HK-2 (cell line): ENCODE measurements at regions not wholly inside any gene's neighbourhood (a gene's known extent, or its start where the extent isn't known, plus 50 kb on each side); places are given as distances from the start of the nearest gene placed in this dataset.
"Not testable (repeated sequence)": the region's sequence is repeated elsewhere in the genome, so short reads cannot be mapped to it uniquely, and the experiment has no call there.

Source experiments
- DNase-seq: peaks from one replicate; pipeline ENCODE4 v3.0.0-alpha.2; 2018; ENCODE audit not compliant: unreplicated experiment

DNA sequence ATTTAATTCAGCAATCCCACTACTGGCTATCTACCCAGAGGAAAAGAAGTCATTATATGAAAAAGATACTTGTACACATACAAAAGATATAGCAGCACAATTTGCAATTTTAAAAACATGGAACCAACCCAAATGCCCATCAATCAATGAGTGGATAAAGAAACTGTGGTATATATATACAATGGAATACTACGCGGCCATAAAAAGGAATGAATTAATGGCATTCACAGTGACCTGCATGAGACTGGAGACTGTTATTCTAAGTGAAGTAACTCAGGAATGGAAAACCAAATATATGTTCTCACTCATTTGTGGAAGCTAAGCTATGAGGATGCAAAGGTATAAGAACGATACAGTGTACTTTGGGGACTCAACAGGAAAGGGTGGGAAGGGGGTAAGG is 102.8 kb upstream of the KCNMA1 start:
- not testable (repeated sequence) for DNase-seq

DNA sequence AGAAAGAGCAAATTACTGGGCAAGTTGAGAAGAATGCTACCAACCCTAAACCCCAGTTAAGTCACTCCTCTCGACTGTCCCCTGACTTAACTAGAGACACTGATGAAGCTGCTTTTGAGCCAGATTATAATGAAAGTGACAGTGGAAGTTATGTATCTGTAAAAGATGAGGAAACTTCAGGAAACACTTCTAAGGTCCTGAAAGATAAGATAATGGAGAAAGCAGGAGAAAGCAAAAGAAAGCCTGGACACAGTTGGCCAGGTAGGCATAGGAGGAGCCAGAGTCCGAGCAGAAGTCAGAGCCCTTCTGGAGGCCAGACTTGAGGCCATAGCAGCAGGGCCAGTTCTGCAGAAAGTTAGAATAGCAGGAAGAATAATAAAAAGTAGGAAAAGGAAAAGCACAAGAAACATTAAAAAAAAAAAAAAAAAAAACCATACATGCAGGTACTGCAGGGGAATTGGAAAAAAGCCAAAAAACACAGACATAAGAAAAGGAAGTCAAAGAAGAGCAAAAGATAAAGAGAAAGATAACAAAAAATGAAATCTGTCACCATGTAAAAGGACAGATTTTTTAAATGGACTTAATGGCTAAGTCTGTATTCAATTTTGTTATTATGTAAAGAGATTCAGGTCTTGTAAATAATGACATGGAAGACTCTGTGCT is 101.0 kb upstream of the KCNMA1 start:
- no peak for DNase-seq

DNA sequence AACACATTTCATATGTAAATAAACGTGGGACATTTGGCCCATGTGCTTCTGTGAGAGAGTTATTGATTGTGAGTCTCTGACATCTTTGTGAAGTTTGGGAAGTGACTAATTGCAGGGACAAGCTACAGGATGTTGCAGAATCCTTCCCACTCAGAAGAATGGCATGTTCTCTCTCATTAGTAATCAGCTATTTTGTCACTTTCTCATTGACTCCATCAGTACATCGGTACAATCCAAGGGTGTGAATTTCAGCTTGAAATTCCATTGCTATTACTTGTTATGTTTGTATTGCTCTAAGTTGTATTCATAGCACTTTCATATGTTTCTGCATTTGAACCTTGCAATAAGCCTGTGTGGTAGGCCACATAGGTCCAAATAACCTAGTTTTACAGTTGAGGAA is 100.0 kb upstream of the KCNMA1 start:
- peak; percentile 13 for DNase-seq

DNA sequence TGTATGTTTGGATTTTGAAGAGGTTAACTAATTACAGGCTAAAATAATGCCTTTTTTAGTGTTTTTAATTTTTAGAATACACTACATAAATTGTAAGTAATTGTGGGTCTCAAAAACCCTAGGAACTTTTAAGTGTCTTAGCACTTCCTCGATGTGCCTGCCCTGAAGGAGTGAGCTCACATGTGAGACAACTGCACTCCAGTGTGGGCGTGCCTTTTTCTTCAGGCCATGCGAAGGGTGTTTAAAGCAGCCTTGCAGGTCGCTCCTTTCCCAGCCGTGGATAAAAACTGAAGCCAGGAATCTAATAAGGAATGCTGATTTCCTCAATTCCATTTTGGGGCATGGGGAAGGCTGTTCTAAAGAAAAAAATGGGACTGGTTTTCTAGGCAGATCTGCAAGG is 97.5 kb upstream of the KCNMA1 start:
- DNase-seq, result not testable (repeated sequence)

DNA sequence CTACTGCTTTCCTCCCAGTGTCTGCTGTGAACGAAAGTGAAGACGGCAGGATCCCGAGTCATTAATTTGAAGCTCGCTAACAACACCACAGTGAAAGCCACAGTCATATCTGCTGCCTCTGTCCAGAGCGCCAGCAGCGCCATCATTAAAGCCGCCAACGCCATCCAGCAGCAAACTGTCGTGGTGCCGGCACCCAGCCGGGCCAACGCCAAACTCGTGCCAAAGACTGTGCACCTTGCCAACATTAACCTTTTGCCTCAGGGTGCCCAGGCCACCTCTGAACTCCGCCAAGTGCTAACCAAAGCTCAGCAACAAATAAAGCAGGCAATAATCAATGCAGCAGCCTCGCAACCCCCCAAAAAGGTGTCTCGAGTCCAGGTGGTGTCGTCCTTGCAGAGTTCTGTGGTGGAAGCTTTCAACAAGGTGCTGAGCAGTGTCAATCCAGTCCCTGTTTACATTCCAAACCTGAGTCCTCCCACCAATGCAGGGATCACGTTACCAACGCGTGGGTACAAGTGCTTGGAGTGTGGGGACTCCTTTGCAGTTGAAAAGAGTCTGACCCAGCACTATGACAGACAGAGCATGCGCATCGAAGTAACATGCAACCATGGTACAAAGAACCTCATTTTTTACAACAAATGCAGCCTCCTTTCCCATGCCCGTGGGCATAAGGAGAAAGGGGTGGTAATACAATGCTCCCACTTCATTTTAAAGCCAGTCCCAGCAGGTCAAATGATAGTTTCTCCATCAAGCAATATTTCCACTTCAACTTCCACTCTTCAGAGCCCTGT is 94.8 kb upstream of the KCNMA1 start:
- DNase-seq, result no peak

DNA sequence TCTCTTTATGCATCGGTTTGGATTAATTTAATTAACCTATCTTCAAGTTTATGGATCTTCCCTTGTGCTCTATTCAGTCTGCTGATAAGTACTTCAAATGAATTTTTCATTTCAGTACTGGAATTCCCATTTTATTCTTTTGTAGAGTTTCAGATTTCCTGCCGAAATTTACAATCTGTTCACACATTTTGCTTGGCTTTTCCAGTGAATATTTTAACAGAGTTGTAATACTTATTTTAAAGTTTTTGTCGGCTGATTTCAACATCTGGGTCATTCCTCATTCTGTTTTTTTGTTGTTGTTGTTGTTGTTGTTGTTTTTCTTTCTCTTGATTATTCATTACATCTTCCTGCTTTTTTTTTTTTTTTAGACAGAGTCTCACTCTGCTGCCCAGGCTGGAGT is 89.9 kb upstream of the KCNMA1 start:
- DNase-seq, result no peak

DNA sequence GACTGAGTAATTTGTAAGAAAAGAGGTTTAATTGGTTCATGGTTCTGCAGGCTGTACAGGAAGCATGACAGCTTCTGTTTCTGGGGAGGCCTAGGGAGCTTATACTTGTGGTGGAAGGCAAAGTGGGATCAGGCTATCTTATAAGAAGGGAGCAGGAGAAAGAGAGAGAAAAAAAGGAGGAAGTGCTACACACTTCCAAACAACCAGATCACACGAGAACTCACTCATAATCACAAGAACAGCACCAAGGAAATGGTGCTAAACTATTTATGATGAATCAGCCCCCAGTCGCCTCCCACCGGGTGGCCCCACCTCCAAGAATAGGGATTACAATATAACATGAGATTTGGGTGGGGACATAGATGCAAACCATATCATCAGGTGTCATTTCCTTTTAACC is 89.1 kb upstream of the KCNMA1 start:
- DNase-seq, result no peak

DNA sequence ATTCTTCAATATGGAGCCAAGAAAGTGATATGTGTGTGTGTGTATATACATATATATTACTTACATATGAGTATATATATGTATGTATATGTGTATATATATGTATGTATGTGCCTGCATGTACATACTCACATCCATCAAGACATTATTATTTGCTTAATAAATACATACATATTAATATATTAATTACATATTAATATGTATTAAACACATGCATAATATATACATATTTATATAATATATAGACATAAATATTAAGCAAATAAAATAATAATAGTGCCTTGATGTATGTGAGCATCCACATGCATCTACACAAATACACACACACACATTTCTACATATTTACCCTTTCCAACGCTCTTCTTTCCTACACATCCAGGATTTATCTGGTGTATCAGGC is 88.7 kb upstream of the KCNMA1 start:
- no peak for DNase-seq

DNA sequence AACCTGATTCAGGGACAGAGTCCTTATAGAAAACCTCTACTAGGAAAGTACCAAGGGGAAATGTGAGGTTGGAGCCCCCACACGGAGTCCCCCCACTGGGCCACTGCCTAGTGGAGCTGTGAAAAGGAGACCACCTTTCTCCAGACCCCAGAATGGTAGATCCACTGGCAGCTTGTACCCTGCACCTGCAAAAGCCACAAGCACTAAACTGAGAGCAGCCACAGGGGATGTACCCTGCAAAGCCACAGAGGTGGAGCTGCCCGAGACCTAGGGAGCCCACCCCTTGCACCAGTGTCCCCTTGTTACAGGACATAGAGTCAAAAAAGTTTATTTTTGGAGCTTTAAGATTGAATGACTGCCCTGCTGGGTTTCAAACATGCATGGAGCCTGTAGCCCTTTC is 87.2 kb upstream of the KCNMA1 start:
- no peak for DNase-seq

DNA sequence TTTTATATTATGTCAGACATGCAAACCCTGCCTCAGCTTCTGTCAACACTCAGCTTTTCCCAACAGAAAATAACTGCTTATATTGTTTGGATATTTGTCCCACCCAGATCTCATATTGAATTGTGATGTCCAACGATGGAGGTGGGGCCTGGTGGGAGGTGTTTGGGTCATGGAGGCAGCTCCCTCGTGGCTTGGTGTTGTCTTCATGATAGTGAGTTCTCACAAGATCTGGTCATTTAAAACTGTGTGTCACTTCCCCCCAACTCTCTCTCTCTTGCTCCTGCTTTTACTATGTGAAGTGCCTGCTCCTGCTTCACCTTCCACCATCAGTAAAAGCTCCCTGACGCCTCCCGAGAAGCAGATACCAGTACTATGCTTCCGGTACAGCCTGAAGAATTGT is 85.8 kb upstream of the KCNMA1 start:
- DNase-seq, result no peak

DNA sequence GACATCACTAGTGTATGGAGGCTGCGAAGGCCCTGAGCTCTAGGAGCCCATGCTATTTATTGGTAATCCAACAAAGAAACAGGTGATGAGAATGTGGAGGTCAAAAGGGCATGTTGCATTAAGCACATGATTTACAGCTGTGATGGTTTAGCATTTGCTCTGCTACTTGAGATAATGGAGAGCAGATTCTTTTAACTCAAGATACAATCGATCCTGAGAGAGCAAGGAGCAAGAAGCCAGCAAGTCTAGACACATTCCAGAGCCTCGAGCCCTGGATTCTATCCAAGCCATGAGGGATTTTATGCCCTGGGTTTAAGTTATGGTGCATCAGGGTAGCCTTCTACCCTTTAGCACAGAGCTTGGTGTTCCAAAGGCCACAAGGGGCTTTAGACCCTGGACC is 85.3 kb upstream of the KCNMA1 start:
- not testable (repeated sequence) for DNase-seq

DNA sequence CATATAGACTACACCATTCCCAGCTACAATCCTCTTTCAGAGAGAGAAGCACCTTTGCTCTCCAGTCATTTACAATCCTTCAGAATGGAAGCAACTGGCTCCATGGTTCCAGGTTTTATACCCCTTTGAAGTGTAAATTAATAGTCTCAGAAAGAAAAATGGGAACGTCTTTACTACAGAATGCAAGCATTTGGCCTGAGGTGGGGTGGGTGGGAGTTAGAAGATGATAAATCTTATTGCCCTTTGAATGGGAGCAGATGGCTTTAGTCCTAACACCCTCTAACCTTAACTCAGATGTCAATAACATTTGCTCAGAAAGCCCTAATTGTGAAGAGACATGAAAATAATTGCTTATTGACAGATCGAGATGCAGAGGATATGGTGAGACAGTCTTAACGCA is 84.2 kb upstream of the KCNMA1 start:
- DNase-seq, result no peak

DNA sequence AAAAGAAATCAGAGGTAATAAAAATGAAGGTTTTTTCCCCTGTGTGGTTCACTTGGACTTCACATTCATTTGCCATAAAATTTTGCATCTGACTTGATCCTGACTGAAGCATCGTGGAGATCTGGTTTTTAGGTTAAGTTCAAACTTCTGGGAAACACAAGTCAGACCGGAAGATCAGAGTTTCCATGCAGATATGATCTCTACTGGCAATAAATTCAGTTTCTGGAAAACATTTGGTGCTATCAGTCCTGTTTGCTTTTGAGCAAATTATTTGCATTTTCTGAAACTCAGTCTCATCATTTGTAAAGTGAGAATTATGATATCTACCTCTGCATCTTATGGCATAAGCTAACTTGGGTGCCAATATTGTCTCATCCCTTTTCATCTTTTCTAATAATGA is 81.3 kb upstream of the KCNMA1 start:
- no peak for DNase-seq

DNA sequence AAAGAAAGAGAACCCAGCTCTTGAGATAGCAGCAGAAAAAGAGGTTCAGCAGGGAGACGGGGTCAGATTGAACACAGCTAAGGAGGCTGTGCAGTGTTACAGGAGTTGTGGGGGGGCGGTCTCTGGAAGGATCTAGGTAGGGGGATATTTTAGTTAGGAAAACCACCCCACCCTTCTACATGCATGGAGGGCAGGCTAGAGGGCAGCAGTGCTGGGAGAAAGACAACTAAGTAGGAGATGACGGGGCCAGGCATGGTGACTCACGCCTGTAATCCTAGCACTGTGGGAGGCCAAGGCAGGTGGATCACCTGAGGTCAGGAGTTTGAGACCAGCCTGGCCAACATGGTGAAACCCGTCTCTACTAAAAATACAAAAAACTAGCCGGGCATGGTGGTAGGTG is 80.7 kb upstream of the KCNMA1 start:
- DNase-seq, result not testable (repeated sequence)

DNA sequence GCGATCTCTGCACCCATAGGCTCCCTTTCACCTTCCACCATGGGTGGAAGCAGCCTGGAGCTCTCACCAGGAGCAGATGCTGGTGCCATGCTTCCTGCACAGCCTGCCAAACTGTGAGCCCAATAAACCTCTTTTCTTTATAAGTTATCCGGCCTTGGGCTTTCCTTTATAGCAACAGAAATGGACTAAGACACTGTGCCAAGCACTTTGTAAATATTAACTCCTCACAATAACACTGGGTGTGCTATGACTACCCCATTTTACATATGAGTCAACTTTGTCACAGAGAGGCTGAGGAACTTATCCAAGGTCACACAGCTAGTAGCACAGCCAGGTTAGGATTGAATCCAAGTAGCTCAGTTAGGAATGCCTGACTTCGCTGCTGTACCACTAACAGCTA is 79.7 kb upstream of the KCNMA1 start:
- no peak for DNase-seq

DNA sequence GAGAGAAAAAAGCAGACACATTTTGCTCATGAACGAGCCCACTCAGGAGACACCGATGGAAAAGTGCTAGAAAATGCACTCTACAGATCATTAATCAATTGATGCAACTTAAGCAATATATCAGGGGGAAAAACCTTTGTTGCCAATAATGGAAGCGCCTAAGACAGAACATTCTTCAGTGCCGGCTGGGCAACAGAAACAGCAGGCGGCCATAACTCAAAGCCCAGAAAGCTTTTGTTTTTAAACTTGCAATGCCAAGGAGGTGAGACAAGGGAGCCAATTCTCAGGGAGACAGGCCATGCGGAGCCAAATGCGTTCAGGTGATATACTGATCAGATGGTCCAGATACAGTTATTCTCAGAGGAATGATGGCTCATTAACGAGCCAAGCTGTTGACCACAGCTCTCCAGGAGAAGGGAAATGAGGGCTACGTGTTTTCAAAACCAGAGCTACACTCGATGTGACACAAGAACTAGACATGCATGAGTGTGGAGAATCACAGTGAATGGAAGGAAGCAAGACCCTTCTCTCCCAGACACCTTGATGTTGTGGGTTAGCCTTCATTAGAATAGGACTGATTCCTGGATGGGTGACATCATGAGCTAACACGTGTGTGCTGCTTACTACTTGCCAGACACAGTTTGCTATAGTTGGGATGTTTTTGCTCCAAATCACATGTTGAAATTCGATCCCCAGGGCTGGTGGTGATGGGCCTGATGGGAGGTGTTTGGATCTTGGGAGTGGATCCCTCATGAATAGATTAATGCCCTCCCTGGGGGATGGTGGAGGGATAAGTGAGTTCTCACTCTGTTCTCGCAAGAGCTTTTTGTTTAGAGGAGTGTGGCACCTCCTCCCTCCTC is 79.1 kb upstream of the KCNMA1 start:
- no peak for DNase-seq

DNA sequence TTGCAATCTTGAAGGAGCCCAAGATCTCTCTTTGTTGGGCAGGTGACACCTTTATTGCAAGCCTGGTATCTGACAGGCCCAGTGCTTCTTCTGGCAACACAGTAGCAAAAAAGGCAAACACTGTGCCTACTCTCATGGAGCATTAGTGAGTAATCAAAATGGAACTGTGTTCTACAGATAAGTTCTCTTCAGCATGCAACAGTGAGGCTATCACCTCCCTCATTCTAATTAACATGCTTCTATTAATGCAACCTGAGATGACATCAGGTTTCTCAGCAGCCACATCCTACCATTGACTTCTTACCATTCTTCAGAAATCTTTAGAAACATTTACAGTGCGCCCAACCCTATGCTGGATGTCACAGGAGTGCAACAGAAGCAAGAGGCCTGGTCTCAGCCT is 77.9 kb upstream of the KCNMA1 start:
- DNase-seq, result no peak

DNA sequence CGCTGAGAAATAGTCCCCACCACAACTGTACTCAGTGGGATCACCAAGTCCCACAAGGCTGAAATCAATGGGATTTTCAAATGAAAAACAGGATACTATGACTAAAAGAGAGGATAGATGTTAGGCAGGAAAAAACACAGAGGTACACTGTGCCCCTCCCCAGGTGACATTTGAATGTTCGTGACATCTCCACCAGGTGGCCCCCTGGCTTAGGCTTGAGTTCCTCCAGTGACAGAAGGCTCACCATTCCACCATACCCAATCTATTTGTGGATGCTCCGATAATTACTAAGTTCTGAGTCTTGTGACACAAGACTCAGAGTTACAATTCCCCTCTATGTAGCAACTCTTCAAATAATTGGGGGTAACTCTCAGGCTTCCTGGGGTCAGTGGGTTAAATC is 77.5 kb upstream of the KCNMA1 start:
- DNase-seq, result peak; percentile 23

DNA sequence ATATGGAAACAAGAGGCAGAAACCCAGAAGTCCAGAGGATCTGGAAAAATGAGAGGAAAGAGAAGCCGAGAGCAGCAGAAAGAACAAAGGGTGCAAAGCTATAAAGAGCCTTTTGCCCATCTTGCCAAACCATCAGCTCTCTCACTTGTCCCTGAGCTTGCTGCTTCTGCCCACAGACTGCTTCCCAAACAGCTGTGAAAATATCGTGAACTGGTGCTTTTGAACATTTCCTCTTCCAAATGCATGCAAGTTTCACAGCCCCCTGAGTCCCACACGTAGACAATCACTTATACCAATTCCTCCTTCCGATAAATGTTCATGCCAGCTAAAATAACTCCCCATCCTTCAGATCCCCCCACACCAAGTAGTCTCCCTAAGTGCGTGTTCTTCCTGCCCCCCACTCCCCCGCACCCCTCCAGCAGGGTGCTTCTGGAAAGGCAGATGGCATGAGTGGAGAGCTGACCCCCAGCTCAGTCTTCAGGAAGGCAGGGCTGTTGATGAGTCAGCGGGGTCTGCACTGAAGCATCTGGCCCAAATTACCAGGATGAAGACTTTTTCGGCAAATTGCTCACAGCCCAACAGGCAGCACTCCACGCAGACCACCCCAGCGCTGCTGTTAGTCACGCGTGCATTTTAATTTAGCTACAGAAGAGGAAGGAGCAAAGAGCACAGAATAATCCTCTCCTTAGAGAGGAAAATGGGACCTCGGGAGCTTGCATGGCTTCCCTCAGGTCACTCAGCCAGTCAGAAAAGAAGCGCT is 76.1 kb upstream of the KCNMA1 start:
- DNase-seq, result no peak

DNA sequence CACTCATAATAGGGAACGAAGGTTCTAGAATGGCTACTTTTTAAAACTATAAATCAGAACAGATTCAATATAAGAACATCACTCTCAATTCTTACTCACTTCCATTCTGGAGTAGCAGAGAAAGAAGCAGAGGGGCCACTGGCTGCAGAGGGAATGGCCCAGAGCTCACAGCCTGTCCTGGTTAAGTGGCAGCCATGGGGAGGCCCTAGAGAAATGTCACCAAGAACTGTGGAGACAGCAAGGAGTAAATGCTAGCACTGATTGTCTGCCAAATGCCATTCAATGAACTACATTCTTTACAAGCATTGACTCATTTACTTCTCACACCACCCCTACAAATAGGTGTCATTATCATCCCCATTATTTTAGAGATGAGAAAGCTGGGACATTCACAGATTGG is 74.6 kb upstream of the KCNMA1 start:
- no peak for DNase-seq

DNA sequence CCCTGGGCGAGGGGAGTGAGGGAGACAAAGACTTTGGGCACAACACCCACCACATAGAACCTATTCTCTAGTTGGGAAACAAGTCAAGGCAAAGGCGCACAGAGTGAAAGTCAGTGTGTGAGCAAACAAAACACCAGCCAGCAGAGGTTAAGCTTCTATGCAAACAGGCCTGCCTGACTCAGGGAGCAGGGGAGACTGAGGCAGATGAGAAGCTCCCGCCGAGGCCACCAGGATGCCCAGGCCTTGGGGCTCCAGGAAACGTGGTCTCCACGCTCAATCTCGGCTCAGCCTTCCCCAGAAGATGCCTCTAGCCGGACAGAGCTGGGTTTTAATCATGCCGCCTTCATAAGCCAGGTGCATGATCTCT is 74.1 kb upstream of the KCNMA1 start:
- DNase-seq, result no peak
